Liver (tissue), 8 donors: ENCODE measurements at regions not wholly inside any gene's neighbourhood (a gene's known extent, or its start where the extent isn't known, plus 50 kb on each side); places are given as distances from the start of the nearest gene placed in this dataset.

Experiments
- DNase-seq: peaks from one replicate; pipeline ENCODE4 v3.0.0-alpha.2; 2017; ENCODE audit warnings: low spot score
- H3K27ac ChIP-seq, 2 donors: one replicate each; pipeline ENCODE4 v1.7.0; 2013; ENCODE audit warnings: inconsistent platforms in 2 of 2, low read length in 2 of 2, control low read depth in 1 of 2, low read depth in 1 of 2, mild to moderate bottlenecking in 1 of 2
- H3K27me3 ChIP-seq, 4 donors: one replicate each; pipeline versions ENCODE4 v1.6.1 to v1.7.0; 2013; ENCODE audit warnings: low read length in 3 of 4, inconsistent platforms in 1 of 4, mild to moderate bottlenecking in 1 of 4, moderate library complexity in 1 of 4; ENCODE audit not compliant: control insufficient read depth in 4 of 4, insufficient read depth in 4 of 4
- H3K36me3 ChIP-seq, 4 donors: one replicate each; pipeline versions ENCODE4 v1.6.1 to v1.7.0; 2013; ENCODE audit warnings: low read length in 3 of 4, mild to moderate bottlenecking in 3 of 4, low read depth in 1 of 4, moderate library complexity in 1 of 4; ENCODE audit not compliant: control insufficient read depth in 4 of 4, insufficient read depth in 3 of 4
- H3K4me1 ChIP-seq, 4 donors: one replicate each; pipeline versions ENCODE4 v1.6.1 to v1.7.0; 2013; ENCODE audit warnings: low read length in 3 of 4, mild to moderate bottlenecking in 3 of 4, moderate library complexity in 1 of 4; ENCODE audit not compliant: control insufficient read depth in 4 of 4, insufficient read depth in 4 of 4
- H3K4me3 ChIP-seq, 3 donors: one replicate each; pipeline versions ENCODE4 v1.6.1 to v1.7.0; 2013; ENCODE audit warnings: low read length in 3 of 3, control low read depth in 1 of 3, low read depth in 1 of 3, mild to moderate bottlenecking in 1 of 3
- H3K9ac ChIP-seq, 2 donors: one replicate each; pipeline ENCODE4 v1.7.0; 2013; ENCODE audit warnings: low read length in 2 of 2, mild to moderate bottlenecking in 2 of 2, moderate library complexity in 2 of 2, control low read depth in 1 of 2, low read depth in 1 of 2
- H3K9me3 ChIP-seq, 4 donors: one replicate each; pipeline versions ENCODE4 v1.6.1 to v1.7.0; 2013; ENCODE audit warnings: low read length in 3 of 4; ENCODE audit not compliant: control insufficient read depth in 4 of 4
- CTCF ChIP-seq: fragments of 150-350 bp; IDR thresholded peaks from 2 replicates; pipeline ENCODE4 v1.5.1; 2017; ENCODE audit warnings: improper control_type of control experiment, low read depth, low read length; ENCODE audit not compliant: missing input control
- FOXA2 ChIP-seq: IDR thresholded peaks from 2 replicates; pipeline ENCODE4 v1.6.1; 2016; ENCODE audit warnings: antibody characterized with exemption
- GABPA ChIP-seq, 2 donors: IDR thresholded peaks in 1 of 2; conservative IDR thresholded peaks in 1 of 2; 2 replicates each; pipeline ENCODE4 v1.6.1; 2016; ENCODE audit warnings: antibody characterized with exemption in 2 of 2, mild to moderate bottlenecking in 1 of 2, moderate library complexity in 1 of 2
- HNF4A ChIP-seq, 2 donors: conservative IDR thresholded peaks; 2 replicates each; pipeline ENCODE4 v1.6.1; 2016; ENCODE audit warnings: antibody characterized with exemption in 2 of 2, mild to moderate bottlenecking in 2 of 2
- HNF4G ChIP-seq: IDR thresholded peaks from 2 replicates; pipeline ENCODE4 v1.6.1; 2016; ENCODE audit warnings: antibody characterized with exemption
- JUND ChIP-seq, 2 donors: IDR thresholded peaks; 2 replicates each; pipeline ENCODE4 v1.6.1; 2016; ENCODE audit warnings: antibody characterized with exemption in 2 of 2
- MAX ChIP-seq: IDR thresholded peaks from 2 replicates; pipeline ENCODE4 v1.6.1; 2016; ENCODE audit warnings: antibody characterized with exemption
- NR2F2 ChIP-seq: IDR thresholded peaks from 2 replicates; pipeline ENCODE4 v1.6.1; 2016; ENCODE audit warnings: antibody characterized with exemption
- RAD21 ChIP-seq, 2 donors: IDR thresholded peaks; 2 replicates each; pipeline ENCODE4 v1.6.1; 2016; ENCODE audit warnings: antibody characterized with exemption in 2 of 2, mild to moderate bottlenecking in 2 of 2
- RXRA ChIP-seq, 2 donors: IDR thresholded peaks; 2 replicates each; pipeline ENCODE4 v1.6.1; 2017 to 2018; ENCODE audit warnings: antibody characterized with exemption in 2 of 2, mild to moderate bottlenecking in 1 of 2
- SP1 ChIP-seq: IDR thresholded peaks from 2 replicates; pipeline ENCODE4 v1.6.1; 2018; ENCODE audit warnings: antibody characterized with exemption, mild to moderate bottlenecking
- TAF1 ChIP-seq: conservative IDR thresholded peaks from 2 replicates; pipeline ENCODE4 v1.6.1; 2016; ENCODE audit warnings: antibody characterized with exemption, mild to moderate bottlenecking
- YY1 ChIP-seq: IDR thresholded peaks from 2 replicates; pipeline ENCODE4 v1.6.1; 2016; ENCODE audit warnings: antibody characterized with exemption, mild to moderate bottlenecking
- ZBTB33 ChIP-seq: IDR thresholded peaks from 2 replicates; pipeline ENCODE4 v1.6.1; 2016; ENCODE audit warnings: antibody characterized with exemption
- WGBS: extraction: QIAGEN DNeasy Blood & Tissue Kit; methylation state at CpG from one replicate; pipeline ENCODE4 v1.1.7; 2013; 5-methylcytosine and 5-hydroxymethylcytosine counted together
- donor health status: healthy.
- donor health status: healthy.
- donor health status: healthy.
- donor health status: healthy.
- donor health status: healthy.

GRCh38 chr6:68159433-68159832 lies 475.6 kb upstream of the ADGRB3 start:
- no peak overlapping the region for H3K4me3 ChIP-seq
- WGBS, result 80% methylated on average over 2 of the region's 2 CpGs

GRCh38 chr6:68158256-68158655 lies 476.8 kb upstream of the ADGRB3 start:
- TF ChIP-seq ZBTB33 (no peak), JUND (IDR thresholded peaks at IDR 0.05) (no peak)
- Histone ChIP-seq H3K9me3 (peaks cover 0 to 6% (median under 1%) of the 10 kb centered on the region in 4 donors), H3K4me1 (no peaks in the 10 kb centered on the region), H3K9ac (no peak overlapping the region), H3K27me3 (no peaks in the 10 kb centered on the region), H3K4me3 (no peak overlapping the region), H3K27ac (no peak overlapping the region), H3K36me3 (no peaks in the 10 kb centered on the region)
- no peak for DNase-seq
- 28% methylated on average over 1 of the region's 1 CpG for WGBS

More at GRCh38 chr6:68159433-68159832, 475.6 kb upstream of the ADGRB3 start:
- TF ChIP-seq YY1, result no peak
- TF ChIP-seq HNF4G, result no peak
- no peak for TF ChIP-seq TAF1
- TF ChIP-seq RAD21 (IDR thresholded peaks at IDR 0.05), result no peak
- no peak for TF ChIP-seq GABPA (IDR thresholded peaks at IDR 0.05 in 1 of 2, conservative IDR thresholded peaks at IDR 0.05 in 1 of 2)
- no peak for TF ChIP-seq MAX
- TF ChIP-seq CTCF, result no peak
- no peak for TF ChIP-seq NR2F2
- Histone ChIP-seq H3K9ac (no peak overlapping the region), H3K36me3 (no peaks in the 10 kb centered on the region), H3K27ac (no peak overlapping the region), H3K4me1 (no peaks in the 10 kb centered on the region), H3K27me3 (no peaks in the 10 kb centered on the region), H3K9me3 (peaks cover 0 to 6% (median under 1%) of the 10 kb centered on the region in 4 donors)
- no peak for DNase-seq

GRCh38 chr6:68144667-68145066 lies 490.4 kb upstream of the ADGRB3 start:
- peaks cover 0 to 5% (median 2%) of the 10 kb centered on the region in 4 donors for H3K9me3 ChIP-seq
- TF ChIP-seq HNF4A (conservative IDR thresholded peaks at IDR 0.05) (no peak), ZBTB33 (no peak), GABPA (IDR thresholded peaks at IDR 0.05 in 1 of 2, conservative IDR thresholded peaks at IDR 0.05 in 1 of 2) (no peak), CTCF (no peak), SP1 (no peak), RXRA (IDR thresholded peaks at IDR 0.05) (no peak), JUND (IDR thresholded peaks at IDR 0.05) (no peak), FOXA2 (no peak), HNF4G (no peak), YY1 (no peak), RAD21 (IDR thresholded peaks at IDR 0.05) (no peak), TAF1 (no peak)
- H3K4me1 ChIP-seq, result no peaks in the 10 kb centered on the region
- H3K27ac ChIP-seq, result no peak overlapping the region
- H3K27me3 ChIP-seq, result no peaks in the 10 kb centered on the region
- H3K9ac ChIP-seq, result no peak overlapping the region
- no peaks in the 10 kb centered on the region for H3K36me3 ChIP-seq
- H3K4me3 ChIP-seq, result no peak overlapping the region
- DNase-seq, result no peak
